HG03139 (cell line): ENCODE measurements at regions not wholly inside any gene's neighbourhood (a gene's known extent, or its start where the extent isn't known, plus 50 kb on each side); places are given as distances from the start of the nearest gene placed in this dataset.

Source experiments
- ATAC-seq: cut with Tn5 transposase; IDR thresholded peaks from one replicate; pipeline ENCODE4 v1.9.1; 2021; ENCODE audit not compliant: unreplicated experiment

- ATAC-seq: no peak
Observed at GRCh38 chr21:16789636-16790035, 723.2 kb upstream of the CXADR start.

- ATAC-seq: no peak
Observed at GRCh38 chr21:16792101-16792500, 720.7 kb upstream of the CXADR start.

- ATAC-seq: no peak
Observed at GRCh38 chr21:16794950-16795349, 717.9 kb upstream of the CXADR start.

- ATAC-seq: no peak
Observed at GRCh38 chr21:16796776-16797175, 716.1 kb upstream of the CXADR start.

GRCh38 chr21:16797540-16797939 is 715.3 kb upstream of the CXADR start:
- ATAC-seq: no peak

DNA sequence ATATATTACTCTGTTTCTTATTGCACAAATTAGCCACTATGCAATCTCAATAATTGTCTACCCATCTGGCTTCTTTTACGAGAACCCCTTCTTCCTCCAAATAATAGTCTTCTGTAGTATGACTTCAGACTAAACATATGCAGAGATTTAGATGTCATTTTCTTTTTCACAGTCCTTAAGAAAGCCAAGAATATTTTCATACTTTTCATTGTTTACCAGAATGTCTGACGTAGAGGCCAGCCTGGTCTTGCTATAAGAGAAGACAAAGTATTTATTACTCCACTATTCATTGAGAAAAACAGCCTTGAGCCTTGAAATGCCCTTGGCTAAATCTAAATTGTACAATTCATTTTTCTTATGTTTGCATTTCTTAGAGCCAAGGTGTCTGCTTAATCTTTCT is 714.9 kb upstream of the CXADR start:
- ATAC-seq: no peak

GRCh38 chr21:16800536-16801275 is 712.1 kb upstream of the CXADR start:
- ATAC-seq: no peak

DNA sequence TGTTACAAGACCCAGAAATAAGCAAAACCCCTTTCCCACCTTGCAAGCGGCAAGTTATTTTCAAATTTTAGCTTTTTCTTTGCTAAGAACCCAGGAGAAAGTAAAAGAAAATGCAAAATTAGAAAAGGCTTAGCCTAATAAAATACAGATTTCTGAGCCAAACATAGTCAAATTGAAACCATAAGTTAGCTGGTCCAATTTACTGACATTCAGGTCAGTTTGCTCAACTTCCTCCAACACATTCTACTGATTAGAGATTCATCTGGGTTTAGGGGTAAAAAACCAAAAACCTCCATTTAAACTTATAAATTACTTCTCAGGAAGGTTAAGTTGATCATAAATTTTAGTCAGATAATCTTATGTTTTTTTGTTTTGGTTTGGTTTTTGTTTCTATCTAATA is 701.8 kb upstream of the CXADR start:
- ATAC-seq: no peak

- no peak for ATAC-seq
Observed at GRCh38 chr21:16811970-16812369, 700.9 kb upstream of the CXADR start.

- ATAC-seq: no peak
Observed at GRCh38 chr21:16815243-16815642, 697.6 kb upstream of the CXADR start.

DNA sequence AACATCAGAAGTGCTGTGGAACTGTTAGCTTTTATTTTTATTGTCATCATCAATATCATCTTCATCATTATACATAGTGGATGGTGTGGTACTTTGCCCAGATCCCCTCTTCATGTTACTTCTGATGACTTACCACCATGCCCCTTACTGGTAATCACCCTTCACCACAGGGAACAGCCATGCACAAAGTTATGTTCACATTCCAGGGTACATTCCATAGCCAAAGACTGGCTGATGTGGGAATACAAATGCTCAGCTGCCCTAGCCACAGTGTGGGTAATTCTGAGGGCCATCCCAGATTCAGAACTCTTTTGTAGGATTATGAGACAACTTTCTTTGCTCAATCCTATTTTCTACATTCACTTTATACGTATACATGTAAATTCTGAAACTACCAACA is 691.3 kb upstream of the CXADR start:
- no peak for ATAC-seq

DNA sequence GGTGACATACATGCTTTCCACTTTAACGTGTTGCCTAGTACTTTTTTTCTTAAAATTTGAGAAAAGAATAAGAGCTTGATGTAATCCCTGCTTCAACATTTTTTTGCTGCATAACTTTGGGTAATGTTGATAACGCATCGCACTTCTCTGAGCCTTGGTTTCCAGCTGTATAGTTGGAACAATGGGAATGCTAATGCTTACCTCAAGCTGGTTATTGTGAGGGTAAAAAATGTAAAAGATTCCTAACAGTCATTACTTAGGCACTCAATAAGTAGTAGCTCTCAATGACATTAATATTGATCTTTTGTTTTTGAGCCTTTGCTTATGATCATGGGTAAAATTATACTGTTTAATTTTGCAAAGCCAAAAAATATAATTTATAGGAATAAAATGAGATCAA is 683.3 kb upstream of the CXADR start:
- no peak for ATAC-seq

- ATAC-seq: no peak
Observed at GRCh38 chr21:16832791-16833190, 680.1 kb upstream of the CXADR start.

DNA sequence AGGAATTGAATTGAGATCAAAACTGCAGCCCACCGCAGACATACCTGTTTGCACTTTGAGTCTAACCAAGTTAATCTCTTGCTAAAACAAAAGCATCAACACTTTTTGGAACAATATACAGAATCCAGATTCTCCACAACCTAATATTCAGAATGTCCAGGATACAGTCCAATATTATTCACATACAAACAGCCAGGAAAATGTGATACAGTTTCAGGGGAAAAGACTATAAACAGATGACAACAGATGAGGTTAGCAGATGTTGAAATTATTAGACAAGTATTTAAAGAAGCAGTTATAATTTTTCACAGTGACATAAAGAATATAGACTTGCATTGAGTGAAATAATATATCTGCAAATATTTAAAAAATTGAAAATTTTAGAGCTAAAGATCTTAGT is 678.1 kb upstream of the CXADR start:
- ATAC-seq: no peak

DNA sequence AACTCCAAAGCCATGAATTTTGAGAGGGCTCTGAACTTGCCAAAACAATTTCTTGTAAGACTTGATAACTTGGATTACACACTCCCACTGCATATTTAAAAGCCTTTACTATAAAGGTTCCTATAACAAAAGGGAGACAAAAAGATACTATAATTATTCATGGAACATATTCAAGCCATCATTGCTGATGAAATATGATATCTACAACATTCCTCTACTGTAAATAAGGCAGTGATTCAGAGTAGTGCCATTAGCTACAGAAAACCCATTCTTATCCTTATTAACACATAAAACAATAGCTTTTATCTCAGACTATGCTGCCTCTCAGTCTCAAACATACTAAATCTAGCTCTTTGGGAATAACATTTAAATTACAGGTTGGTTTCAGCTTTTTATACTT is 675.5 kb upstream of the CXADR start:
- ATAC-seq: no peak

DNA sequence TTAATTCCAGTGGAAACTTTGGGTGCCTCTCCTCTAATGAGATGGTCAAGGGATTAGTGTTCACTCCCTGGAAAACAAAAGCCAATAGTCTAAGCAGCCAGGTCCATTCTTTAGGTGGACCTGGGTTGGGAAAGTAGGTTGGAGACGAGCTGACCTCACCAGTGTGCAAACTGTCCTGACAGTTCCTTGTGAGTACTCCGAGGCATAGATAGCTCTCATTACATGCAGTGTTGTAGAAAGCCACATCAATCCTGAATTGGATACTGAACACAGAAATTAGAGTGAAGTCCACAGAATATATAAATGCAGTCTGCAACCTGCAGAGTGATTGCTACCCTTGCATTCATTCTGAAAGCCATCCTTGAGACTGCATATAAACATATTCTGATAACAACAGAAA is 675.1 kb upstream of the CXADR start:
- ATAC-seq: no peak

GRCh38 chr21:16838331-16838730 is 674.5 kb upstream of the CXADR start:
- no peak for ATAC-seq

- no peak for ATAC-seq
Observed at GRCh38 chr21:16840538-16840937, 672.3 kb upstream of the CXADR start.

DNA sequence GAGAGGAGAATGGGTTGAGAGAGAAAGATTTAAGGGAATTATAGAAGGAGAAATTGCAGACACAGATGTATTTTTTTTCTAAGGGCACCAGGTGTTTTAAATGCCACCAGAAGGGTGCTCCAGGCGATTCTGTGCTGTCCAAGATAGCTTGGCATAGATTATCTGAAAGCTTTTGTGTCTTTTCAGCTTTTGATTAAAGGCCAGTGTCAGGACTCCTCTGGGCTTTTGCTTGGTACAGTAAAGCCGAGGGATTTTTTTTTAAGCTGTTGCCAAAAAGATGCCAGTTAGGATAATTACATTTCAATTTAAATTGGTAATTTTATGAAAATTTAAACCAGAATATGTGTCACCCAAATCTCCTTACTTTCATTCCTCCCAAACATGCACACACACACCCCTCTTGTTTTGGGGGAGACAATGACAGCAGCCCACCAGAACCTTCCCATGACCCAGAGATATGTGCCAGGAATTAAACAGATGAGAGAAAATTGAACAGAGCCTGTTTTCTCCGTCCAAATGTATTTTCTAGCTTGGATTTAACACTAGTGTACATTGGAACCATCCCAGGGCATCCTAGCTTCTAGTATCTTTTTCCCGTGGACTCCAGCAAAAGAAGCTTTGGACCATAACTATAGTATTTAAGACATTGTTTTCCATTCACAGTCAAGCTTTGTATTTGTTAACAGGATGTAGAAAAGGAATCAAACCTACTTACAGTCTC is 670.7 kb upstream of the CXADR start:
- no peak for ATAC-seq

GRCh38 chr21:16842696-16843035 is 670.2 kb upstream of the CXADR start:
- no peak for ATAC-seq

GRCh38 chr21:16847211-16847610 is 665.6 kb upstream of the CXADR start:
- ATAC-seq: no peak

DNA sequence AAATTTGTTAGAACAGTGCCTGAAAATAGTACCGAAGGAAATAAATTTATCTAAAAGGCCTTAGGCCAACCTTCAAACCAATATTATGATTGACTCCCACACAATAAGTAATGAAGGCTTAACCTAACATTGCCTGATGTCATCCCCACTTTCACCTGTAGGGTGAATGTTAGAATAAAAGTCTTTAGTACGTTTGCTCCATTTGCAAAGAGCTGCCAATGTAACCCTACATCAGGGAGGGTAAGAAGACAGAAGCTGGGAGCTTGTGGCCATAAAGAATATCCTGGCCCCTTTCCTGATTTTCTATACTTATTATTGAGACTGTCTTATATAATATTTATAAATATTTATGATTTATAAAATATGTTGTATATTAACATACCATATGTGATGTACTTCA is 661.8 kb upstream of the CXADR start:
- ATAC-seq: no peak

DNA sequence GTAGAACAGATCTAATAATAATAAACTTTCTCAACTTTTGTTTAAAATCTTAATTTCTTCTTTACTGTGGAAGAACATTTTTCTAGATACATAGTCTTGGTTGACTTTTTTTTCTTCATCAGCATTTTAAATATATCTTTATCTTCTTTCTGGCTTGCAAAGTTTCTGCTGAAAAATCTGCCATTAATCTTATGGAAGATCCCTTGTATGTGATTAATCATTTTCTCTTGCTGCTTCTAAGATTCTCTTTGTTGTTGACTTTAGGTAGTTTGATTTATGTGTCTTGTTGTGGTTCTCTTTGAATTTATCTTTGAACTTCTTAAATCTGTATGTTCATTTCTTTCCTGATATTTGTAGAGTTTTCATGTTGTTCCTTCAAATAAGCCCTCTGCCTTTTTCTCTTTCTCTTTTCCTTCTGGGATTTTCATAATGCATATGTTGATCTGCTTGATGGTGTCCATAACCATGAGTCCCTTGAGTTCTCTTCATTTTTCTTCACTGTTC is 657.6 kb upstream of the CXADR start:
- ATAC-seq: no peak
